ENCODE measurements at regions not wholly inside any gene's neighbourhood (a gene's known extent, or its start where the extent isn't known, plus 50 kb on each side); places are given as distances from the start of the nearest gene placed in this dataset.
"Not testable (repeated sequence)": the region's sequence is repeated elsewhere in the genome, so short reads cannot be mapped to it uniquely, and the experiment has no call there.

- DNase-seq: no peak
Measured at GRCh38 chr12:23197266-23197665, 572.3 kb downstream of the ETNK1 start.

GRCh38 chr12:23202728-23203127 lies 577.8 kb downstream of the ETNK1 start:
- DNase-seq: no peak

GRCh38 chr12:23204933-23205778 lies 580.2 kb downstream of the ETNK1 start:
- peak in 2 of 5 experiments; percentile 6 to 40 for DNase-seq

- DNase-seq: no peak
Measured at GRCh38 chr12:23209793-23210192, 584.8 kb downstream of the ETNK1 start.

GRCh38 chr12:23210573-23210972 lies 585.6 kb downstream of the ETNK1 start:
- no peak for DNase-seq

- DNase-seq: no peak
Measured at GRCh38 chr12:23211384-23212320, 586.7 kb downstream of the ETNK1 start.

- DNase-seq: no peak
Measured at GRCh38 chr12:23217158-23217557, 592.2 kb downstream of the ETNK1 start.

- DNase-seq: no peak
Measured at GRCh38 chr12:23217667-23218066, 592.7 kb downstream of the ETNK1 start.

GRCh38 chr12:23221066-23221465 lies 596.1 kb downstream of the ETNK1 start:
- DNase-seq: no peak

GRCh38 chr12:23221926-23222325 lies 597.0 kb downstream of the ETNK1 start:
- DNase-seq: no peak

GRCh38 chr12:23222801-23223200 lies 597.8 kb downstream of the ETNK1 start:
- no peak for DNase-seq

- no peak for DNase-seq
Measured at GRCh38 chr12:23228101-23228500, 603.1 kb downstream of the ETNK1 start.

GRCh38 chr12:23230899-23231298 lies 605.9 kb downstream of the ETNK1 start:
- DNase-seq: no peak

GRCh38 chr12:23236066-23236780 lies 611.3 kb downstream of the ETNK1 start:
- no peak for DNase-seq

- no peak for DNase-seq
Measured at GRCh38 chr12:23236811-23237210, 611.8 kb downstream of the ETNK1 start.

- no peak for DNase-seq
Measured at GRCh38 chr12:23238190-23238589, 613.2 kb downstream of the ETNK1 start.

GRCh38 chr12:23238957-23239356 lies 614.0 kb downstream of the ETNK1 start:
- no peak for DNase-seq

- no peak for DNase-seq
Measured at GRCh38 chr12:23245186-23245585, 620.2 kb downstream of the ETNK1 start.

GRCh38 chr12:23253191-23253590 lies 628.2 kb downstream of the ETNK1 start:
- DNase-seq: no peak

GRCh38 chr12:23253910-23254309 lies 628.9 kb downstream of the ETNK1 start:
- not testable (repeated sequence) for DNase-seq

GRCh38 chr12:23259558-23259957 lies 634.6 kb downstream of the ETNK1 start:
- DNase-seq: no peak

GRCh38 chr12:23262670-23263069 lies 637.7 kb downstream of the ETNK1 start:
- no peak for DNase-seq

- DNase-seq: no peak
Measured at GRCh38 chr12:23277831-23278230, 652.9 kb downstream of the ETNK1 start.

Measured in T-helper 2 cell (primary cell).